ENCODE measurements at regions not wholly inside any gene's neighbourhood (a gene's known extent, or its start where the extent isn't known, plus 50 kb on each side); places are given as distances from the start of the nearest gene placed in this dataset.

DNA sequence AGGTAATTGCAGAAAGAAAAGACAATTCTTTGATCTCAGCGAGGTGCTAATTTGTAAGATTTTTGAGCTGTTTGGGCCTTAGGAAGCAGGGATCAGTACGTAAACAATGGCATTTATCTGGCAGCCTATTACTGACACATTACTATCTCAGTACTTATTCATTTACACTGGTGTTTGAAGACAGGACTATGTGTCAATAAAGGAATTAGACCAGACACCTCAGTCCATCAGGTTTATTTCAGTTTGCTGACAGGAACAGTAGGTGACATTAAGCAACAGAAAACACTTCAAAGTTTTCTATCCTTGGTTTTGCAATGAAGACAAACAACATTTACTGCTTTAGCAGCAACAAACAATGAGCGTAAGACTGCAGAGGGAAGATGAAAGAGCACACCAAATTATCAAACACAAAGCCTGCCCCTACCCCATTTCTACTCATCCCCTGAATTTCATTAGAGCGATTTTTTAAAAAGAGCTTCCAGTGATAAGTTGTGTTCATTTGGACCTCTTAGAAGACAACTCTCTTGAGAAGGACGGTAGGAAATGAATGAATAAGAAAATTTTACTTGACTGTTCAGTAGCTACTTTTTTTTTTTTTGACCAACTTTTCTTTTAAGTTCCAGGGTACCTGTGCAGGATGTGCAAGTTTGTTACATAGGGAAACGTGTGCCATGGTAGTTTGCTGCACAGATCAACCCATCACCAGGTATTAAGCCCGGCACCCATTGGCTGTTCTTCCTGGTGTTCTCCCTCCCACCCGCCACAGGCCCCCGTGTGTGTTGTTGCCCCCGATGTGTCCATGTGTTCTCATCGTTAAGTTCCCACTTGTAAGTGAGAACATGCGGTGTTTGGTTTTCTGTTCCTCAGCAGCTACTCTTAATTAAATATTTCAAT is 138.8 kb downstream of the DKK1 start:
- DNase-seq (ENCODE audit: low spot score), result no peak
- 42% methylated on average over 12 of the region's 12 CpGs for WGBS
- H3K4me3 ChIP-seq (ENCODE audit: low read depth in 1 of 3, low read length in 3 of 3), result no peak overlapping the region
- H3K9ac ChIP-seq (ENCODE audit: low read depth in 1 of 2, low read length in 2 of 2), result no peak overlapping the region
- H3K4me1 ChIP-seq (ENCODE audit: control insufficient read depth in 4 of 4, insufficient read depth in 4 of 4, low read length in 3 of 4), result no peaks in the 10 kb centered on the region
- no peaks in the 10 kb centered on the region for H3K9me3 ChIP-seq (ENCODE audit: control insufficient read depth in 4 of 4, low read length in 3 of 4)
- H3K27me3 ChIP-seq (ENCODE audit: control insufficient read depth in 4 of 4, insufficient read depth in 4 of 4, low read length in 3 of 4), result no peaks in the 10 kb centered on the region
- no peak overlapping the region for H3K27ac ChIP-seq (ENCODE audit: low read depth in 1 of 2, low read length in 2 of 2)
- no peaks in the 10 kb centered on the region for H3K36me3 ChIP-seq (ENCODE audit: control insufficient read depth in 4 of 4, insufficient read depth in 3 of 4, low read depth in 1 of 4, low read length in 3 of 4)
- TF ChIP-seq FOXA1 (IDR thresholded peaks at IDR 0.05) (no peak), ATF3 (IDR thresholded peaks at IDR 0.05) (no peak), RXRA (IDR thresholded peaks at IDR 0.05) (no peak), JUND (IDR thresholded peaks at IDR 0.05) (no peak), EGR1 (IDR thresholded peaks at IDR 0.05; ENCODE audit: low read depth in 2 of 2) (no peak), NR2F2 (IDR thresholded peaks at IDR 0.05) (no peak), RAD21 (IDR thresholded peaks at IDR 0.05) (no peak), MAX (IDR thresholded peaks at IDR 0.05) (no peak), HNF4A (conservative IDR thresholded peaks at IDR 0.05) (no peak), GABPA (IDR thresholded peaks at IDR 0.05 in 1 of 2, conservative IDR thresholded peaks at IDR 0.05 in 1 of 2) (no peak), ZBTB33 (IDR thresholded peaks at IDR 0.05) (no peak), YY1 (IDR thresholded peaks at IDR 0.05) (no peak), FOXA2 (IDR thresholded peaks at IDR 0.05) (no peak), HNF4G (IDR thresholded peaks at IDR 0.05) (no peak), TAF1 (conservative IDR thresholded peaks at IDR 0.05) (no peak), SP1 (IDR thresholded peaks at IDR 0.05) (no peak)
- TF ChIP-seq, protein P1, sequence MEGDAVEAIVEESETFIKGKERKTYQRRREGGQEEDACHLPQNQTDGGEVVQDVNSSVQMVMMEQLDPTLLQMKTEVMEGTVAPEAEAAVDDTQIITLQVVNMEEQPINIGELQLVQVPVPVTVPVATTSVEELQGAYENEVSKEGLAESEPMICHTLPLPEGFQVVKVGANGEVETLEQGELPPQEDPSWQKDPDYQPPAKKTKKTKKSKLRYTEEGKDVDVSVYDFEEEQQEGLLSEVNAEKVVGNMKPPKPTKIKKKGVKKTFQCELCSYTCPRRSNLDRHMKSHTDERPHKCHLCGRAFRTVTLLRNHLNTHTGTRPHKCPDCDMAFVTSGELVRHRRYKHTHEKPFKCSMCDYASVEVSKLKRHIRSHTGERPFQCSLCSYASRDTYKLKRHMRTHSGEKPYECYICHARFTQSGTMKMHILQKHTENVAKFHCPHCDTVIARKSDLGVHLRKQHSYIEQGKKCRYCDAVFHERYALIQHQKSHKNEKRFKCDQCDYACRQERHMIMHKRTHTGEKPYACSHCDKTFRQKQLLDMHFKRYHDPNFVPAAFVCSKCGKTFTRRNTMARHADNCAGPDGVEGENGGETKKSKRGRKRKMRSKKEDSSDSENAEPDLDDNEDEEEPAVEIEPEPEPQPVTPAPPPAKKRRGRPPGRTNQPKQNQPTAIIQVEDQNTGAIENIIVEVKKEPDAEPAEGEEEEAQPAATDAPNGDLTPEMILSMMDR (IDR thresholded peaks at IDR 0.05; ENCODE audit: low read depth, low read length, missing input control), result no peak
- TF ChIP-seq, protein P2, sequence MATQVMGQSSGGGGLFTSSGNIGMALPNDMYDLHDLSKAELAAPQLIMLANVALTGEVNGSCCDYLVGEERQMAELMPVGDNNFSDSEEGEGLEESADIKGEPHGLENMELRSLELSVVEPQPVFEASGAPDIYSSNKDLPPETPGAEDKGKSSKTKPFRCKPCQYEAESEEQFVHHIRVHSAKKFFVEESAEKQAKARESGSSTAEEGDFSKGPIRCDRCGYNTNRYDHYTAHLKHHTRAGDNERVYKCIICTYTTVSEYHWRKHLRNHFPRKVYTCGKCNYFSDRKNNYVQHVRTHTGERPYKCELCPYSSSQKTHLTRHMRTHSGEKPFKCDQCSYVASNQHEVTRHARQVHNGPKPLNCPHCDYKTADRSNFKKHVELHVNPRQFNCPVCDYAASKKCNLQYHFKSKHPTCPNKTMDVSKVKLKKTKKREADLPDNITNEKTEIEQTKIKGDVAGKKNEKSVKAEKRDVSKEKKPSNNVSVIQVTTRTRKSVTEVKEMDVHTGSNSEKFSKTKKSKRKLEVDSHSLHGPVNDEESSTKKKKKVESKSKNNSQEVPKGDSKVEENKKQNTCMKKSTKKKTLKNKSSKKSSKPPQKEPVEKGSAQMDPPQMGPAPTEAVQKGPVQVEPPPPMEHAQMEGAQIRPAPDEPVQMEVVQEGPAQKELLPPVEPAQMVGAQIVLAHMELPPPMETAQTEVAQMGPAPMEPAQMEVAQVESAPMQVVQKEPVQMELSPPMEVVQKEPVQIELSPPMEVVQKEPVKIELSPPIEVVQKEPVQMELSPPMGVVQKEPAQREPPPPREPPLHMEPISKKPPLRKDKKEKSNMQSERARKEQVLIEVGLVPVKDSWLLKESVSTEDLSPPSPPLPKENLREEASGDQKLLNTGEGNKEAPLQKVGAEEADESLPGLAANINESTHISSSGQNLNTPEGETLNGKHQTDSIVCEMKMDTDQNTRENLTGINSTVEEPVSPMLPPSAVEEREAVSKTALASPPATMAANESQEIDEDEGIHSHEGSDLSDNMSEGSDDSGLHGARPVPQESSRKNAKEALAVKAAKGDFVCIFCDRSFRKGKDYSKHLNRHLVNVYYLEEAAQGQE (IDR thresholded peaks at IDR 0.05), result no peak
